NB4 (cell line): ENCODE measurements at regions not wholly inside any gene's neighbourhood (a gene's known extent, or its start where the extent isn't known, plus 50 kb on each side); places are given as distances from the start of the nearest gene placed in this dataset.

ENCODE experiments used
- POLR2A ChIP-seq: IDR thresholded peaks from 2 replicates; pipeline ENCODE4 v1.6.1; 2011; ENCODE audit warnings: mild to moderate bottlenecking; ENCODE audit not compliant: insufficient read length; ENCODE audit errors: extremely low read depth
- TF ChIP-seq, protein P1 (sequence below): IDR thresholded peaks from one replicate; pipeline ENCODE4 v1.5.1; 2012; ENCODE audit warnings: low read depth, low read length

DNA sequence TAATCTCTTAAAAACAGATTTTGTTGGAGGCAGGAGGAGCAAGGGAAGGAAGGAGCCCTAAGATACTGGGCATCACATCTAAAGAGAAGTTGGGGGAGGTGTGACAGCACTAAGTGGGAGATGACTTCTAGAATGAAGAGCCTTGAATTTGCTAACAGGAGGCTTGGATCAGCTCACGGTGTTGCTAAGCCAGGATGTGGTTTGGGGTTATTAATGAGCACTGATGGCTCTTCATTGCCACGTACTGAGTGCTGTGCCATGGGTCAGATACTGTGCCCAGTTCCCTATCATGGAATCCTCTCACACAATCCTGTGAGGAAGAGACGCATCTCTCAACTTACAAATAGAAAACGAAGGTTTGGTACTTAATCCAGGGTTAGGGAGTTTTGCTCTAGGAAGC is 78.5 kb downstream of the C7orf25 start:
- no peak for TF ChIP-seq POLR2A
- TF ChIP-seq, protein P1, sequence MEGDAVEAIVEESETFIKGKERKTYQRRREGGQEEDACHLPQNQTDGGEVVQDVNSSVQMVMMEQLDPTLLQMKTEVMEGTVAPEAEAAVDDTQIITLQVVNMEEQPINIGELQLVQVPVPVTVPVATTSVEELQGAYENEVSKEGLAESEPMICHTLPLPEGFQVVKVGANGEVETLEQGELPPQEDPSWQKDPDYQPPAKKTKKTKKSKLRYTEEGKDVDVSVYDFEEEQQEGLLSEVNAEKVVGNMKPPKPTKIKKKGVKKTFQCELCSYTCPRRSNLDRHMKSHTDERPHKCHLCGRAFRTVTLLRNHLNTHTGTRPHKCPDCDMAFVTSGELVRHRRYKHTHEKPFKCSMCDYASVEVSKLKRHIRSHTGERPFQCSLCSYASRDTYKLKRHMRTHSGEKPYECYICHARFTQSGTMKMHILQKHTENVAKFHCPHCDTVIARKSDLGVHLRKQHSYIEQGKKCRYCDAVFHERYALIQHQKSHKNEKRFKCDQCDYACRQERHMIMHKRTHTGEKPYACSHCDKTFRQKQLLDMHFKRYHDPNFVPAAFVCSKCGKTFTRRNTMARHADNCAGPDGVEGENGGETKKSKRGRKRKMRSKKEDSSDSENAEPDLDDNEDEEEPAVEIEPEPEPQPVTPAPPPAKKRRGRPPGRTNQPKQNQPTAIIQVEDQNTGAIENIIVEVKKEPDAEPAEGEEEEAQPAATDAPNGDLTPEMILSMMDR, result no peak
